HAP-1 (cell line): ENCODE measurements at regions not wholly inside any gene's neighbourhood (a gene's known extent, or its start where the extent isn't known, plus 50 kb on each side); places are given as distances from the start of the nearest gene placed in this dataset.
A peak's percentile ranks its signal among the peaks of the same experiment; 100 is the strongest.

Source experiments
- DNase-seq, 2 experiments: peaks; one replicate each; pipeline ENCODE4 v3.0.0-alpha.2; 2016 to 2020; ENCODE audit warnings: low spot score in 2 of 2
- H3K27me3 ChIP-seq: fragments of 250-450 bp; sonication (Bioruptor Pico); 2 replicates; pipeline ENCODE4 v1.5.1; 2020; ENCODE audit warnings: low read depth, mild to moderate bottlenecking, moderate library complexity
- H3K36me3 ChIP-seq: fragments of 250-450 bp; sonication (Bioruptor Pico); replicated peaks from 2 replicates; pipeline ENCODE4 v1.5.1; 2020; ENCODE audit warnings: mild to moderate bottlenecking
- H3K4me1 ChIP-seq: fragments of 250-450 bp; sonication (Bioruptor Pico); 2 replicates; pipeline ENCODE4 v1.5.1; 2020; ENCODE audit warnings: mild to moderate bottlenecking
- H3K4me3 ChIP-seq: fragments of 250-450 bp; sonication (Bioruptor Pico); 2 replicates; pipeline ENCODE4 v1.5.1; 2020; ENCODE audit warnings: mild to moderate bottlenecking, moderate library complexity
- H3K9me3 ChIP-seq: fragments of 250-450 bp; sonication (Bioruptor Pico); 2 replicates; pipeline ENCODE4 v1.5.1; 2020; ENCODE audit warnings: mild to moderate bottlenecking, moderate library complexity
- in situ Hi-C: fragments of 300-500 bp; cut with MboI; formaldehyde crosslinking; loops from 3 replicates; pipeline ENCODE4 v1.14.3; 2020; ENCODE audit warnings: low sequenced_read_pairs, inconsistent platforms, mixed read lengths

DNA sequence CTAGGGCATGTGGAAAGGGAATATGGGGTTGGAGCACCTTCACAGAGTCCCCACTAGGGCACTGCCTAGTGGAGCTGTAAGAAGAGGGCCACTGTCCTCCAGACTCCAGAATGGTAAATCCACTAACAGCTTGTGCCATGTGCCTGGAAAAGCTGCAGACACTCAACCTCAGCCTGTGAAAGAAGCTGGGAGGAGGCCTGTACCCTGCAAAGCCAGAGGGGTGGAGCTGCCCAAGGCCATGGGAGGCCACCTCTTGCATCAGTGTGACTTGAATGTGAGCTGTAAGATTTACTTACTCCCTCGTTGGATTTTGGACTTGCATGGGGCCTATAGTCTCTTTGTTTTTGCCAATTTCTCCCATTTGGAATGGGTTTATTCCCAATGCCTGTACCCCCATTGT, 705.2 kb upstream of the ROBO1 start:
- no peak for DNase-seq
- H3K36me3 ChIP-seq: no peaks in the 10 kb centered on the region
- no peaks in the 10 kb centered on the region for H3K27me3 ChIP-seq
- no peaks in the 10 kb centered on the region for H3K9me3 ChIP-seq
- no peaks in the 10 kb centered on the region for H3K4me1 ChIP-seq
- in situ Hi-C loops: no loop called here
- no peak overlapping the region for H3K4me3 ChIP-seq

DNA sequence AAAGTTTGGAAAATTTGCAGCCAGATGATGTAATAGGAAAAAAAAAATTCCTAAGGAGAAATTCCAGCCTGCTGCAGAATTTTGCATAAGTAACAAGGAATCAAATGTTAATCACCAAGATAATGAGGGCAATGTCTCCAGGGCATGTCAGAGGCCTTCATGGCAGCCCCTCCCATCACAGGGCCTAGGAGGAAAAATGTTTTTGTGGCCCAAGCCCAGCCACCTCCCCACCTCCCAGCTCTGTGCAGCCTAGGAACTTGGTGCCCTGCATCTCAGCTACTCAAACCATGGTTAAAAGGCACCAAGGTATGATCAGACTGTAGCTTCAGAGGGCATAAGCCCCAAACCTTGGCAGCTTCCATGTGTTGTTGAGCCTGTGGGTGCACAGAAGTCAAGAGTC, 704.7 kb upstream of the ROBO1 start:
- H3K27me3 ChIP-seq: no peaks in the 10 kb centered on the region
- H3K4me1 ChIP-seq: no peaks in the 10 kb centered on the region
- H3K9me3 ChIP-seq: no peaks in the 10 kb centered on the region
- H3K4me3 ChIP-seq: no peak overlapping the region
- in situ Hi-C loops: no loop called here
- no peaks in the 10 kb centered on the region for H3K36me3 ChIP-seq
- no peak for DNase-seq

DNA sequence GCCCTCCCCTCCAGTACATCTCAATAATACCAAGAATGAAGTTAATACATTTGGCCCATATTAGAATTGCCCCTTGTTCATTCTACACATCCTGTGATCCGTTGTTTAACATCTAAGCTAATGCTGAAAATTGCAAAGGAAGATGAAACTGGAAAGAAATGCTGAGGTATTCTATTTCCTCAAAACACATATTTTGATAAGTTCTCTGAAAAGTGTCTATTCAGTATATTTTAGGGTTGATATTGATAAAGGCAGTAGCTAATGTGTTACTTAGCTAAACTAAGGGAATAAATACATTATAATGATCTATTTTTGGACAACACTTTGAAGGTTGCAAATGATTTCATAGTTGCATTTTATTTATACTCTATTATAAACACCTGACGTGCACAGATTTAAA, 702.6 kb upstream of the ROBO1 start:
- in situ Hi-C loops: no loop called here
- Histone ChIP-seq H3K36me3 (no peaks in the 10 kb centered on the region), H3K27me3 (no peaks in the 10 kb centered on the region), H3K9me3 (no peaks in the 10 kb centered on the region), H3K4me3 (no peak overlapping the region), H3K4me1 (no peaks in the 10 kb centered on the region)
- no peak for DNase-seq

DNA sequence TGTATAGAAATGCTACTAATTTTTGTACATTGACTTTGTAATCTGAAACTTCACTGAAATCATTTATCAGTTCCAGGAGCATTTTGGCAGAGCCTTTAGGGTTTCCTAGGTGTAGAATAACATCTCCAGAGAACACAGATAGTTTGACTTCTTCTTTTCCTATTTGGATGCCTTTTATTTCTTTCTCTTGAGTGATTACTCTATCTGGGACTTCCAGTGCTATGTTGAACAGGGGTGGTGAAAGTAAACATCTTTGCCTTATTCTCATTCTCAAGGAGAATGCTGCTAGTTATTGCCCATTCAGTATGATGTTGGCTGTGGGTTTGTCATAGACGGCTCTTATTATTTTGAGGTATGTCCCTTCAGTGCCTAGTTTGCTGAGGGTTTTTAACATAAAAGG, 697.9 kb upstream of the ROBO1 start:
- H3K4me1 ChIP-seq: no peaks in the 10 kb centered on the region
- H3K36me3 ChIP-seq: no peaks in the 10 kb centered on the region
- in situ Hi-C loops: no loop called here
- H3K27me3 ChIP-seq: no peaks in the 10 kb centered on the region
- DNase-seq: no peak
- no peak overlapping the region for H3K4me3 ChIP-seq
- H3K9me3 ChIP-seq: no peaks in the 10 kb centered on the region

DNA sequence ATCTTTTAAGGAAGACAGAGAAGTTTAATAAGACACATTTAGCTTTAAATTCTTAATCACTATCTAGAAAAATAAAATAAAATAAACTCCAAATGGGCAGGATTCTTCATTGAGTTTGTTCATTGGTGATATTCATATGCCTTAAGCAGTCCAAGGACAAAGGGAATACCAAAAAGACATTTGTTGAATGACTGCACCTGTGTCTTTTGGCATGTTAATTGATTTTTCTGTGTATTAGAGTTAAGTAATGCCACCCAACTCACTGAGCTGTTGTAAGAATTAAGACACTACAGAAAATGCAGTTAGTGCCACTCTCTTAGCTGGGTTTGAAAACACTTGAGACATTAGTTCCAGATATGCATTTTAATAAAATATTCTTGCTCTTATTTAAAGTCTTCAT, 683.6 kb upstream of the ROBO1 start:
- in situ Hi-C loops: no loop called here
- Histone ChIP-seq H3K36me3 (no peaks in the 10 kb centered on the region), H3K4me3 (no peak overlapping the region), H3K27me3 (no peaks in the 10 kb centered on the region), H3K4me1 (peaks cover 16% of the 10 kb centered on the region), H3K9me3 (no peaks in the 10 kb centered on the region)
- peak in 1 of 2 experiments; percentile 86 for DNase-seq

DNA sequence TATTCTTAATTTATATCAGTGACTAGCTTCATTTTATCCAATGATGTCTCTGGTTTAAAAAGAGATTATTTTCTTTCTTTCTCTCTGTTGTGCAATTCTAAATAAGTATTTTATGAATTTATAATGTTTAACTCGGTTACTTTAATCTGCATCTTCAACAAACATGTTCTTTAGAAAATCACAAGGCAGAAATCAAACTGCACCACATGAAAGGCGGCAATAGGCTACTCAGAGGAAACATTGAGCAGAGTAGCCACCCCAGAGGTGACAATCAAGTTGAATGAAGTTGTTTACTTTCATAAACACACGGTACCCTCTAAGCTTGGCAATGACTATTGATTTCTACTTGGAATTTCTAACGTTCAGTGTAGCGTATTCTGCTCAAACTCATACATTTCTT, 677.8 kb upstream of the ROBO1 start:
- H3K4me3 ChIP-seq: no peak overlapping the region
- peak; percentile 56 to 71 for DNase-seq
- no peaks in the 10 kb centered on the region for H3K27me3 ChIP-seq
- in situ Hi-C loops: no loop called here
- H3K4me1 ChIP-seq: peaks cover 25% of the 10 kb centered on the region
- no peaks in the 10 kb centered on the region for H3K36me3 ChIP-seq
- no peaks in the 10 kb centered on the region for H3K9me3 ChIP-seq

DNA sequence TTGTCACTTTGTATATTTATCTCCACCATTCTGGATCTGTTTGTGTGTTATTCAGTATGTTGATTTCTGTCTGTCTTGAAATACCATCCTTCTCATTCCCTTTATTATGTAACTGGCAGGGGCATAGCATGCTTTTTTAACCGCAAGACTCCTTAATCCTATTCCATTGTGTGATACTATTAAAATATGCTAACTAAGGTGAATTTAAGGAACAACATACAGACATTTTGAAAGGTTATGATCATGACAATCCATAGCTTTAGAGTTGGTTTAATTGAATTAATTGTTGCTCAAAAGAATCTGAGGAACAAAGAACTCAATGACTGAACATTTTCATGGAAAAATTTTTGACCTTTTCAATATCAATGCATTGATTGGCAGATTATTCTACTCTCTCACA, 677.3 kb upstream of the ROBO1 start:
- in situ Hi-C loops: no loop called here
- no peak overlapping the region for H3K4me3 ChIP-seq
- H3K4me1 ChIP-seq: peaks cover 25% of the 10 kb centered on the region
- H3K9me3 ChIP-seq: no peaks in the 10 kb centered on the region
- no peaks in the 10 kb centered on the region for H3K27me3 ChIP-seq
- DNase-seq: peak; percentile 18 to 97
- no peaks in the 10 kb centered on the region for H3K36me3 ChIP-seq

DNA sequence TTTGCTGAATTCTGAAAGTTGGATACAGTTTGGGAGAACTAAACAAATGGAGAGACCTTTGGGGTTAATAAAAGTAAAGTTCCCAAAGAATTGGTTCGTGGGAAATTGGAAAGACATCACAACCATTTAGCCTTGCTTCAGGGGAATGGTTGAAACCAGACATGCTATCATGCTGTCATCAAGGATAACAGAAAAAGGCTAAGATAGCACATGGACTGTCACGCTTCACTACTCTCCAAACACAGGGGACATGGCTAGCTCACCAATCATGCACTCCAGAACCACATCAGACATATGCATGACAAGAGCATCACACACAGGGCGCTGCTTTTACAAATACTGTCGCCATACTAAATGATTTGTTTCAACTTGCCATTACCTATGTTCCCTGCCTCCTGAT, 671.7 kb upstream of the ROBO1 start:
- no peak for DNase-seq
- Histone ChIP-seq H3K4me1 (peaks cover 5% of the 10 kb centered on the region), H3K36me3 (no peaks in the 10 kb centered on the region), H3K9me3 (no peaks in the 10 kb centered on the region), H3K27me3 (no peaks in the 10 kb centered on the region), H3K4me3 (no peak overlapping the region)
- in situ Hi-C loops: no loop called here

DNA sequence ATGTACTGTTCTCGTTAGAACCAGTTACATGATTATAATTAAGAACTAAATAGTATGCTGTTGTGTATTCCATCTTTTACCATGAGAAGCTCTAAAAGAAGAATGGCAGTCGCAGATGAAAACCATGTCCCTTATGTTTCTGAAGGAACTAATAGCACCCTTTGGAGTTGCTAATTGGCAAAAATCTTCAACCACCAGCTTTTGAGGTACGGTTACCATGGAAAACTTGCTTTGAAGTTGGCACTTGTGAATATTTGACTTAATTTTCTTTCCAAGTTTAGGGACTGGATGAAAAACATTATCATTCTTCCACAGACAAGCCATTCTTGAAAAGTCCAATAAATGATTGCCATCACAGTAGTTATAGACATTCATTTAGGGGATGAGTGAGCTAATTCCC, 666.6 kb upstream of the ROBO1 start:
- Histone ChIP-seq H3K4me3 (no peak overlapping the region), H3K9me3 (no peaks in the 10 kb centered on the region), H3K36me3 (no peaks in the 10 kb centered on the region), H3K4me1 (no peaks in the 10 kb centered on the region), H3K27me3 (no peaks in the 10 kb centered on the region)
- in situ Hi-C loops: no loop called here
- DNase-seq: no peak

DNA sequence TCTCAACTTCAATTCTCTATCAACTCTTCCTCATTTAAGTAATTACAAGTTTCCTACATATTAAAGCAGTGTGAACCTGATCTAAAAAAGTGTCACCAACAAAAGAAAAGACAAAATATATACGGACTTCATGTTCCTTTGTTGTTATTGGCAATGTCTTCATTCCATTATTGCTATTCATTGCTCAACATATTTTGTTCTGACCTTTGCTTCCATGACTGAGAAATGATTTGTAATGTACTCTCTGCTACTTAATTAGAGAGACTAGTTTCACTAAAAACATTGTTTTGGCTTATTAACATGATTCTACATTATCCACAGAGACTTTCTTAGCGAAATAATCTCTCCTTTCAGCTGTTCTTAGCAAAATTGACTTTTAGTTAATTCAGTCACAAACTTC, 657.2 kb upstream of the ROBO1 start:
- no peak for DNase-seq
- Histone ChIP-seq H3K4me3 (no peak overlapping the region), H3K9me3 (no peaks in the 10 kb centered on the region), H3K36me3 (no peaks in the 10 kb centered on the region), H3K4me1 (peaks cover 9% of the 10 kb centered on the region), H3K27me3 (no peaks in the 10 kb centered on the region)
- in situ Hi-C loops: no loop called here

DNA sequence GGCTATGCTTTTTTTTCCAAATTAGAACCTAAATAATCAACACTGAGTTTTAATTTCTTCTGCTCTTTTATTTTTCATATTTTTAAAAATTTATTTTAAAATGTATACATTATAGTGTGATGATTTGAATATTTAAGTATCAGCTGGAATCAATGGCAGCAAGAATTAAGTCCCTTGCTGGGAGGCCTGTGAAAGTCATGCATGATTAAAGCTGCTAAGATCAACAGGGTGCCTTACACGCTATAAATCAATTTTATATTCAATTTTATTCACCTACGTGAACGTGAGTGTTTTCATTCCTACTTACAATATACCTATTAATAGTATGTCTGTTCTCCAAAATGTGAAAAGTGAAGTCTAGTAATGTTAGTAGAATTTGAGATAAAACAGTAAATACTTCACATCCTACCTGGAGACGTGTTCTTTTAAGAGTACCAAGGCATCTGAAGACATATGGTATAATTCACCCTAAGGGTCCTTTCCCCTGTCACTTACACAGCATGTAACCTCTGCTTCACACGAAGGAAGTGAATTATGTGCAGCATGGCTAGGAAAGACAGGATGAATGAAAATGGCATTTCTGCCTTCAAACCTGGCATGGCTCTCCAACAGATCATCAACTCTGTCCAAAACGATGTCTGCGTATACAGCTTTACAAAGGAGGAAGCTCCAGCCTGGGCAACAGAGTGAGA, 640.4 kb upstream of the ROBO1 start:
- in situ Hi-C loops: no loop called here
- no peaks in the 10 kb centered on the region for H3K36me3 ChIP-seq

DNA sequence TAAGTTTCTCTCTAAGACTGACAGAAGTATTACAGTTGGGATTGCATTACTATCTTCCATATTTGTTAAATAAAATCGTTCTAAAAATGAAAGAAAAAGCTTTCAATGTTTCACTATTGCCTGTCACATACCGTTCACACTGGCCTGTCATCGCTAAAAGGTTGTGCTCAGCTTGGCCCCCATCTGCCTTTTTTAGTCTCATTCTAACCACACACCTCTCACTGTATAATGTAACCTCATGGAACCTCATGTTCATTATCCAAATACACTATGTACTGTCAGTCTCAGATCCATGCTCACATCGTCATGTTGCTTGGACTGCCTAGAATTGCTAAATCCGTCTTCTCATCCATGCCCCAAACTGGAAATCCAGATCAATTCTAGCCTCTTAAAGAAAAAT, 637.8 kb upstream of the ROBO1 start:
- H3K9me3 ChIP-seq: no peaks in the 10 kb centered on the region
- no peak for DNase-seq
- no peaks in the 10 kb centered on the region for H3K27me3 ChIP-seq
- no peak overlapping the region for H3K4me3 ChIP-seq
- no peaks in the 10 kb centered on the region for H3K4me1 ChIP-seq
- in situ Hi-C loops: no loop called here
- H3K36me3 ChIP-seq: no peaks in the 10 kb centered on the region

More for the DNA sequence above, 640.4 kb upstream of the ROBO1 start:
- no peak overlapping the region for H3K4me3 ChIP-seq
- DNase-seq: no peak
- H3K4me1 ChIP-seq: no peaks in the 10 kb centered on the region
- no peaks in the 10 kb centered on the region for H3K9me3 ChIP-seq
- no peaks in the 10 kb centered on the region for H3K27me3 ChIP-seq

DNA sequence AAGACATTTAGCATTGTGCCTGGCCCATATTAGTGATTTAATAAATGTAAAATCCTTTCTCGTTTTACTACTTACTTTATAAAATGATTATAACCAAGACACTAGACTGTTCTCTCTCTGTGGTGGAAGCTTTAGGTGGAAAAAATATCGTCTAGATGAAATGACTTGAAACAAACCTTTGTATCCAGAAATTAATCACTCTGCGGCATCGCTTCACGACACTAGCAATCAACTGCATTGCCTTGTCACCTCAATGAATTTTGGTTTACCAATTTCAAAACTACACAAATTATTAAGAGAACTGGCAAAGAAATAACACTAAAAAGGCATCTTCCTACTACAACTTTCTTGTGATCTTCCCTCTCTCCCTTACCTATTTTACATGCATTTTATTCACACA, 627.2 kb upstream of the ROBO1 start:
- H3K4me1 ChIP-seq: 0 out of 2 replicates have a peak, but pooled peaks cover 4% of the 10 kb centered on the region
- H3K36me3 ChIP-seq: no peaks in the 10 kb centered on the region
- DNase-seq: no peak
- H3K9me3 ChIP-seq: no peaks in the 10 kb centered on the region
- no peak overlapping the region for H3K4me3 ChIP-seq
- in situ Hi-C loops: no loop called here
- H3K27me3 ChIP-seq: no peaks in the 10 kb centered on the region

DNA sequence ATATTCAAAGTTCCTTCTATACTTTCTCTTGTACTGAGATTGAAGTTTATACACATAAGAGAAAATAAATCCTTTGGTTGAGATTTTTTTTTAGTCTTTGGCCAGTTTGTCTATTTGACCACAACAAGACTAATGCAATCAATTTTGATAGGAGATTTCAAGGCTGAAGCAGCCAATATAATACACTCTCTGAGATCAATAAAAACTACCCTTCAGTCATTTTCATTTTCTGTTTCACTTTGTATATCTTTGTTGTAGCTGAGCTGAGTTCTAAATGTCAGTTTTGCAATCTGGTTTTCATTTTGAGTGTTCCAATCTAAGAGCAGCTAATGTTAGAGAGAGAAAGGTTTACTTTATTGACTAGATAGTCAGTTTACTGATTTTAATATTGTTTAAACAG, 623.8 kb upstream of the ROBO1 start:
- in situ Hi-C loops: no loop called here

DNA sequence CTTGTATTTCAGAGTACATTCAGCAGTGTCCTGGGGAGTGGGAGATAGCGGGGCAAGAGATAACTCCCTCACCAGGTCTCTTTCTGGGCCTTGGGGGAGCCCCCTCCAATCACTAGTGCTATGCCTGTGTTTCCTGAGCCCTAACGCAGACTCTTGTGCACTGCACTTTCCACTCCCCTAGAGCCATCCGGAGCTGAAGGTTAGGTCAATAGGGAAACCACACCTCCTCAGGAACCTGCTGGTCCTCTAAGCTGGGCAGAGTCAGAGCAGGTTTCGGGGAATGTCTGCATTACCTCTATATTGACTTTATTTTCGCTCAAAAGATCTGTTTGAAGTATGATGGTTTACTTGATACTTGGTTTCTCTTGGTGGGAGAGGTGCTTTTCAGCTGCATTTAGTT, 617.0 kb upstream of the ROBO1 start:
- Histone ChIP-seq H3K9me3 (no peaks in the 10 kb centered on the region; the same call in 1 of the 2 replicates), H3K4me1 (no peaks in the 10 kb centered on the region), H3K27me3 (no peaks in the 10 kb centered on the region), H3K36me3 (no peaks in the 10 kb centered on the region), H3K4me3 (no peak overlapping the region)
- in situ Hi-C loops: no loop called here
- DNase-seq: no peak

More for the DNA sequence above, 623.8 kb upstream of the ROBO1 start:
- no peaks in the 10 kb centered on the region for H3K36me3 ChIP-seq
- no peak overlapping the region for H3K4me3 ChIP-seq
- H3K9me3 ChIP-seq: no peaks in the 10 kb centered on the region
- no peaks in the 10 kb centered on the region for H3K27me3 ChIP-seq
- 0 out of 2 replicates have a peak, but pooled peaks cover 4% of the 10 kb centered on the region for H3K4me1 ChIP-seq
- DNase-seq: no peak
